A673 (cell line): ENCODE measurements at regions not wholly inside any gene's neighbourhood (a gene's known extent, or its start where the extent isn't known, plus 50 kb on each side); places are given as distances from the start of the nearest gene placed in this dataset.

Experiments
- BruUV-seq: library from RNA; stranded (reverse); fragments of 400-500 nt; replicated peaks from 2 replicates; lab custom pipeline; 2021; lab: Mats Ljungman, UMichigan
- CTCF ChIA-PET: fragments of 300-600 bp; sonication (Branson Sonifier 250); formaldehyde crosslinking; loops from one replicate; lab custom pipeline; 2022; ENCODE audit warnings: antibody characterized with exemption; lab: Charles Lee
- POLR2A ChIA-PET: fragments of 300-600 bp; sonication (Branson Sonifier 250); formaldehyde crosslinking; loops from one replicate; lab custom pipeline; 2022; ENCODE audit warnings: antibody characterized with exemption; ENCODE audit not compliant: low non-redundant PET; lab: Charles Lee
- DNase-seq: peaks from one replicate; pipeline ENCODE4 v3.0.0-alpha.2; 2015; ENCODE audit warnings: low spot score
- H3K27ac ChIP-seq: fragments of 200-600 bp; sonication (generic); 2 replicates; pipeline ENCODE4 v1.5.1; 2016; ENCODE audit warnings: mixed run types, low read depth, mild to moderate bottlenecking, mixed read lengths, antibody characterized with exemption, low read length; ENCODE audit not compliant: poor library complexity, severe bottlenecking
- H3K27me3 ChIP-seq: fragments of 200-600 bp; sonication (generic); replicated peaks from 2 replicates; pipeline ENCODE4 v1.6.1; 2017; ENCODE audit warnings: mixed run types, low read depth, mild to moderate bottlenecking, mixed read lengths, antibody characterized with exemption, low read length; ENCODE audit not compliant: insufficient read depth, poor library complexity
- H3K36me3 ChIP-seq: fragments of 200-600 bp; sonication (generic); 2 replicates; pipeline ENCODE4 v1.6.1; 2016; ENCODE audit warnings: mixed run types, mild to moderate bottlenecking, mixed read lengths, antibody characterized with exemption, low read length; ENCODE audit not compliant: insufficient read depth, poor library complexity, severe bottlenecking
- H3K4me1 ChIP-seq: fragments of 200-600 bp; sonication (generic); 2 replicates; pipeline ENCODE4 v1.6.1; 2017; ENCODE audit warnings: mixed run types, mild to moderate bottlenecking, mixed read lengths, antibody characterized with exemption, low read length; ENCODE audit not compliant: insufficient read depth, poor library complexity, severe bottlenecking
- H3K4me3 ChIP-seq: fragments of 200-600 bp; sonication (generic); 2 replicates; pipeline ENCODE4 v1.5.1; 2016; ENCODE audit warnings: low read depth, mixed run types, mild to moderate bottlenecking, mixed read lengths, low read length; ENCODE audit not compliant: poor library complexity, severe bottlenecking
- H3K9me3 ChIP-seq: fragments of 200-600 bp; sonication (generic); 2 replicates; pipeline ENCODE4 v1.6.1; 2016; ENCODE audit warnings: mixed run types, low read depth, mild to moderate bottlenecking, mixed read lengths, antibody characterized with exemption, low read length; ENCODE audit not compliant: poor library complexity, severe bottlenecking
- CTCF ChIP-seq: fragments of 300-800, 200-600 bp; sonication (generic); conservative IDR thresholded peaks from 2 replicates; pipeline ENCODE4 v1.5.1; 2017; ENCODE audit warnings: low read depth, mild to moderate bottlenecking, antibody characterized with exemption, low read length, moderate library complexity, mixed read lengths
- EZH2 ChIP-seq: fragments of 200-600 bp; sonication (generic); IDR thresholded peaks from 2 replicates; pipeline ENCODE4 v1.6.1; 2017; ENCODE audit warnings: borderline replicate concordance, low read depth, mild to moderate bottlenecking, mixed read lengths, antibody characterized with exemption, low read length; ENCODE audit not compliant: poor library complexity, severe bottlenecking
- intact Hi-C: fragments of 100-400 bp; cut with micrococcal nuclease; formaldehyde crosslinking; loops from one replicate; pipeline ENCODE4 v1.10.0; 2022; ENCODE audit not compliant: unreplicated experiment

GRCh38 chr2:59871830-59872229 is 681.6 kb downstream of the BCL11A start:
- TF ChIP-seq EZH2 (no peak), CTCF (no peak)
- H3K27ac ChIP-seq: no peak overlapping the region
- no TSS peak for BruUV-seq
- H3K4me1 ChIP-seq: no peaks in the 10 kb centered on the region
- H3K36me3 ChIP-seq: no peaks in the 10 kb centered on the region
- no peak for DNase-seq
- intact Hi-C loops: no loop called here
- H3K9me3 ChIP-seq: no peaks in the 10 kb centered on the region
- no peaks in the 10 kb centered on the region for H3K27me3 ChIP-seq
- no peak overlapping the region for H3K4me3 ChIP-seq
- POLR2A ChIA-PET: no interaction called here
- CTCF ChIA-PET: no interaction called here

GRCh38 chr2:59868981-59869380 is 684.5 kb downstream of the BCL11A start:
- TF ChIP-seq EZH2: no peak
- no peak for TF ChIP-seq CTCF
- ChIA-PET POLR2A (no interaction called here), CTCF (no interaction called here)
- DNase-seq: no peak
- Histone ChIP-seq H3K27me3 (no peaks in the 10 kb centered on the region), H3K27ac (no peak overlapping the region), H3K4me3 (no peak overlapping the region), H3K36me3 (no peaks in the 10 kb centered on the region), H3K9me3 (no peaks in the 10 kb centered on the region), H3K4me1 (no peaks in the 10 kb centered on the region)
- intact Hi-C loops: no loop called here
- no TSS peak for BruUV-seq

- Histone ChIP-seq H3K9me3 (no peaks in the 10 kb centered on the region), H3K27me3 (no peaks in the 10 kb centered on the region), H3K36me3 (no peaks in the 10 kb centered on the region), H3K27ac (no peak overlapping the region), H3K4me3 (no peak overlapping the region), H3K4me1 (no peaks in the 10 kb centered on the region)
- BruUV-seq: no TSS peak
- TF ChIP-seq EZH2: no peak
- no peak for TF ChIP-seq CTCF
- ChIA-PET CTCF (no interaction called here), POLR2A (interaction anchor here (0.6 kb wide), 1 partner anchor 125 kb away, joined by 6 read pairs; no protein-coding TSS in a partner anchor)
- no peak for DNase-seq
- intact Hi-C loops: no loop called here
These were observed 687.0 kb downstream of the BCL11A start for GRCh38 chr2:59866436-59866835.
